HepG2 (cell line): ENCODE measurements at regions not wholly inside any gene's neighbourhood (a gene's known extent, or its start where the extent isn't known, plus 50 kb on each side); places are given as distances from the start of the nearest gene placed in this dataset.

ENCODE experiments used
- ATAC-seq: fragments of 200-7000 bp; cut with Tn5 transposase; 3 replicates; pipeline ENCODE4 v1.9.1; 2020; ENCODE audit warnings: mild to moderate bottlenecking, moderate library complexity
- BruUV-seq: library from RNA; stranded (reverse); fragments of 400-500 nt; replicated peaks from 2 replicates; lab custom pipeline; 2021; lab: Mats Ljungman, UMichigan
- CTCF ChIA-PET: fragments of 300-600 bp; formaldehyde crosslinking; extraction: SDS; loops from one replicate; lab custom pipeline; 2021; ENCODE audit warnings: low total read pairs, inconsistent platforms, low intra/inter-chr PET ratio; lab: Yijun Ruan, JAX
- POLR2A ChIA-PET: fragments of 350-600 bp; sonication (Branson Sonifier 250); formaldehyde crosslinking; loops from one replicate; lab custom pipeline; 2020; ENCODE audit warnings: antibody characterized with exemption, inconsistent platforms; lab: Yijun Ruan, JAX
- DNase-seq: peaks from one replicate; pipeline ENCODE4 v3.0.0-alpha.2; 2015; ENCODE audit warnings: low spot score
- FAIRE-seq: peaks from 3 replicates; lab custom pipeline; 2011; peaks lifted over from hg19 to GRCh38; lab: Jason Lieb, UNC
- H2AFZ ChIP-seq: one replicate; pipeline ENCODE4 v1.6.1; 2011; ENCODE audit warnings: low read length, inconsistent platforms
- H3K27ac ChIP-seq: fragments of 300-600 bp; 3 replicates; pipeline ENCODE4 v1.8.0; 2011; ENCODE audit warnings: mixed run types, mild to moderate bottlenecking, mixed read lengths, low read length, inconsistent platforms; ENCODE audit not compliant: insufficient read depth; ENCODE audit errors: extremely low read length
- H3K27me3 ChIP-seq, 2 experiments: fragments of 200-600 bp in 1 of 2; 2 replicates in 1 of 2; 3 replicates in 1 of 2; pipeline versions ENCODE4 v1.6.0 to v1.8.0; 2011; ENCODE audit warnings: low read length in 2 of 2, mild to moderate bottlenecking in 2 of 2, moderate library complexity in 2 of 2, inconsistent platforms in 1 of 2; ENCODE audit not compliant: insufficient read depth in 2 of 2, control insufficient read depth in 1 of 2
- H3K36me3 ChIP-seq, 2 experiments: fragments of 200-600 bp in 1 of 2; replicated peaks in 1 of 2; 2 replicates in 1 of 2; 3 replicates in 1 of 2; pipeline versions ENCODE4 v1.5.1 to v1.8.0; 2011; ENCODE audit warnings: low read length in 2 of 2, inconsistent platforms in 1 of 2; ENCODE audit not compliant: insufficient read depth in 2 of 2, control insufficient read depth in 1 of 2
- H3K4me1 ChIP-seq: 2 replicates; pipeline ENCODE4 v1.5.1; 2012; ENCODE audit warnings: low read length, inconsistent platforms; ENCODE audit not compliant: insufficient read depth
- H3K4me2 ChIP-seq: 2 replicates; pipeline ENCODE4 v1.6.0; 2011; ENCODE audit warnings: low read depth, low read length, inconsistent platforms
- H3K4me3 ChIP-seq, 3 experiments: fragments of 200-600 bp in 1 of 3; sonication (generic), shearing (Covaris generic) in 1 of 3; replicated peaks in 1 of 3; 2 replicates each; pipeline ENCODE4 v1.5.1; 2011 to 2016; ENCODE audit warnings: low read length in 3 of 3, inconsistent platforms in 2 of 3, low read depth in 2 of 3, mild to moderate bottlenecking in 2 of 3, control low read depth in 1 of 3, mixed read lengths in 1 of 3; ENCODE audit not compliant: insufficient read depth in 1 of 3
- H3K79me2 ChIP-seq: one replicate; pipeline ENCODE4 v1.6.1; 2011; ENCODE audit warnings: low read length, inconsistent platforms; ENCODE audit not compliant: insufficient read depth
- H3K9ac ChIP-seq: 2 replicates; pipeline ENCODE4 v1.6.0; 2011; ENCODE audit warnings: mild to moderate bottlenecking, low read depth, low read length, inconsistent platforms; ENCODE audit not compliant: insufficient read depth
- H3K9me3 ChIP-seq: 2 replicates; pipeline ENCODE4 v1.5.1; 2012; ENCODE audit warnings: mild to moderate bottlenecking, low read length
- H4K20me1 ChIP-seq: 2 replicates; pipeline ENCODE4 v1.6.0; 2011; ENCODE audit warnings: inconsistent platforms, mild to moderate bottlenecking, low read length, moderate library complexity; ENCODE audit not compliant: insufficient read depth
- E2F2 ChIP-seq: sonication (generic); formaldehyde crosslinking; IDR thresholded peaks from 2 replicates; pipeline ENCODE4 v1.4.0; 2020; ENCODE audit warnings: missing genetic modification reagents, borderline replicate concordance
- FOXK1 ChIP-seq: sonication (generic); formaldehyde crosslinking; IDR thresholded peaks from 2 replicates; pipeline ENCODE4 v1.4.0; 2020; ENCODE audit warnings: low read depth, missing genetic modification reagents, borderline replicate concordance
- HOXA3 ChIP-seq: sonication (generic); formaldehyde crosslinking; IDR thresholded peaks from 2 replicates; pipeline ENCODE4 v1.5.0; 2020; ENCODE audit warnings: missing genetic modification reagents
- MED13 ChIP-seq: sonication (generic); formaldehyde crosslinking; IDR thresholded peaks from 2 replicates; pipeline ENCODE4 v1.5.0; 2020; ENCODE audit warnings: missing genetic modification reagents
- NFIC ChIP-seq: IDR thresholded peaks from 2 replicates; pipeline ENCODE4 v1.6.1; 2012; ENCODE audit warnings: mild to moderate bottlenecking, low read length, inconsistent platforms
- ZFP36 ChIP-seq: fragments of 150-350 bp; IDR thresholded peaks from 2 replicates; pipeline ENCODE4 v1.6.1; 2018; ENCODE audit warnings: borderline replicate concordance, low read length, low read depth; ENCODE audit not compliant: partially characterized antibody
- ZNF3 ChIP-seq: IDR thresholded peaks from 2 replicates; pipeline ENCODE4 v1.7.0; 2017; ENCODE audit warnings: inconsistent platforms
- ZNF510 ChIP-seq: sonication (generic); formaldehyde crosslinking; IDR thresholded peaks from 2 replicates; pipeline ENCODE4 v1.4.0; 2020; ENCODE audit warnings: low read depth, mild to moderate bottlenecking, missing genetic modification reagents
- ZNF713 ChIP-seq: sonication (generic); formaldehyde crosslinking; IDR thresholded peaks from 2 replicates; pipeline ENCODE4 v1.4.0; 2020; ENCODE audit warnings: mild to moderate bottlenecking, missing genetic modification reagents
- WGBS: methylation state at CpG from one replicate; pipeline ENCODE4 v1.1.6; 2017; ENCODE audit warnings: low lambda C conversion rate; 5-methylcytosine and 5-hydroxymethylcytosine counted together
- in situ Hi-C: cut with HindIII; loops from 2 replicates; pipeline ENCODE4 v1.10.0; 2017; ENCODE audit warnings: low pct_unique_long_range_greater_than_20kb; ENCODE audit not compliant: extremely low pct_ligation_motif_present
- intact Hi-C: fragments of 100-400 bp; cut with micrococcal nuclease; formaldehyde crosslinking; loops from one replicate; pipeline ENCODE4 v1.10.0; 2022; ENCODE audit not compliant: unreplicated experiment
- TF ChIP-seq, protein P1 (sequence below): sonication (generic); formaldehyde crosslinking; IDR thresholded peaks from 2 replicates; pipeline ENCODE4 v1.5.0; 2020; ENCODE audit warnings: missing genetic modification reagents
- TF ChIP-seq, protein P2 (sequence below): sonication (generic); formaldehyde crosslinking; IDR thresholded peaks from 2 replicates; pipeline ENCODE4 v1.9.0; 2021; ENCODE audit warnings: mild to moderate bottlenecking, missing genetic modification reagents

GRCh38 chr6:61210549-61210948, 1075.5 kb downstream of the KHDRBS2 start:
- ChIA-PET CTCF (no interaction called here), POLR2A (no interaction called here)
- in situ Hi-C loops: no loop called here
- no peaks in the 10 kb centered on the region for H3K27me3 ChIP-seq
- FAIRE-seq (no peak), ATAC-seq (no peak), DNase-seq (no peak)
- no peak overlapping the region for H2AFZ ChIP-seq
- intact Hi-C loops: no loop called here
- no TSS peak for BruUV-seq
- no peaks in the 10 kb centered on the region for H3K79me2 ChIP-seq
- H3K27ac ChIP-seq: no peak overlapping the region
- H3K9me3 ChIP-seq: peaks cover 77% of the 10 kb centered on the region
- no peak overlapping the region for H3K4me3 ChIP-seq
- H3K36me3 ChIP-seq: no peaks in the 10 kb centered on the region
- 0% methylated on average over 1 of the region's 1 CpG for WGBS
- H3K9ac ChIP-seq: no peak overlapping the region
- H3K4me2 ChIP-seq: no peak overlapping the region
- H3K4me1 ChIP-seq: no peaks in the 10 kb centered on the region
- no peaks in the 10 kb centered on the region for H4K20me1 ChIP-seq
- no peak for TF ChIP-seq NFIC
- TF ChIP-seq ZFP36: peak; percentile 73
- no peak for TF ChIP-seq MED13 (CRISPR knock-in tag)
- TF ChIP-seq, protein P1, sequence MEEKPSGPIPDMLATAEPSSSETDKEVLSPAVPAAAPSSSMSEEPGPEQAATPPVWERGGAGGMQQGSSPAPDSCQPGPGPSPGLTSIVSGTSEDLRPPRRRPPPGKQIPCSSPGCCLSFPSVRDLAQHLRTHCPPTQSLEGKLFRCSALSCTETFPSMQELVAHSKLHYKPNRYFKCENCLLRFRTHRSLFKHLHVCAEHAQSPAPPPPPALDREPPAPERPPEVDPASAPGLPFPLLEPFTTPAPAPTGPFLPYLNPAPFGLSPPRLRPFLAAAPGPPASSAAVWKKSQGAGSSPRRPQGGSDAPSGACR (CRISPR knock-in tag): no peak

DNA sequence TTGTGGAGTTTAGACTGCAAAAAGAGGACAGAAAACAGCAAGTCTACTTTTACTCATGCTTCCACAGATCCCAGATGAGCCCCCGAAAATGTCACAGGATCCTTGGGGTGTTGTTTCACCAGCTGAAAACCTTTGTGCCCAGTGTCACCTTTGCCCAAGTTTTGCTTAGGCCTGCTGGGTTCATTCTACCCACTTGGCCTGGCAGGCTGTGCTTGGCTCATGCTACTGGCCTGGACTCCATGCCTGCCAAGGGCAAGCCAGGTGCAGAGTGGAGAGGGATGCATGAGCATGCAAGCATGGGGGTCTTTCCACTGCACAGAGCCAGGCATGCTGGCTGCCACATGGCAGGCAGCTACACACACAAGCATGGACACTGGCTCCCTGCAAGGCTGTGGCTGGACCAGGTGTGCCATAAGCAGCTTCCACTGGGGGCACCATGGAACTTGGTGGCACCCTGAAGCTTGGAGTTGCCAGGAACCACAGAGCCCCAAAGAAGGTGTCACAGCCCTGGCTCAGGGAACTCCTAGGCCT, 1082.0 kb downstream of the KHDRBS2 start:
- no peak for DNase-seq
- Histone ChIP-seq H4K20me1 (no peaks in the 10 kb centered on the region), H3K27me3 (no peaks in the 10 kb centered on the region), H3K4me2 (no peak overlapping the region), H3K9me3 (peaks cover 85% of the 10 kb centered on the region), H3K79me2 (no peaks in the 10 kb centered on the region), H3K27ac (no peak overlapping the region), H3K4me3 (no peak overlapping the region), H2AFZ (no peak overlapping the region), H3K36me3 (no peaks in the 10 kb centered on the region), H3K9ac (no peak overlapping the region), H3K4me1 (no peaks in the 10 kb centered on the region)
- ATAC-seq: no peak
- in situ Hi-C loops: no loop called here
- BruUV-seq: no TSS peak
- FAIRE-seq: no peak
- WGBS: 0% methylated on average over 1 of the region's 1 CpG
- ChIA-PET POLR2A (no interaction called here), CTCF (no interaction called here)
- intact Hi-C loops: no loop called here
- TF ChIP-seq ZNF510: no peak
- TF ChIP-seq E2F2: no peak
- TF ChIP-seq ZNF3 (CRISPR knock-in tag): no peak
- TF ChIP-seq, protein P2, sequence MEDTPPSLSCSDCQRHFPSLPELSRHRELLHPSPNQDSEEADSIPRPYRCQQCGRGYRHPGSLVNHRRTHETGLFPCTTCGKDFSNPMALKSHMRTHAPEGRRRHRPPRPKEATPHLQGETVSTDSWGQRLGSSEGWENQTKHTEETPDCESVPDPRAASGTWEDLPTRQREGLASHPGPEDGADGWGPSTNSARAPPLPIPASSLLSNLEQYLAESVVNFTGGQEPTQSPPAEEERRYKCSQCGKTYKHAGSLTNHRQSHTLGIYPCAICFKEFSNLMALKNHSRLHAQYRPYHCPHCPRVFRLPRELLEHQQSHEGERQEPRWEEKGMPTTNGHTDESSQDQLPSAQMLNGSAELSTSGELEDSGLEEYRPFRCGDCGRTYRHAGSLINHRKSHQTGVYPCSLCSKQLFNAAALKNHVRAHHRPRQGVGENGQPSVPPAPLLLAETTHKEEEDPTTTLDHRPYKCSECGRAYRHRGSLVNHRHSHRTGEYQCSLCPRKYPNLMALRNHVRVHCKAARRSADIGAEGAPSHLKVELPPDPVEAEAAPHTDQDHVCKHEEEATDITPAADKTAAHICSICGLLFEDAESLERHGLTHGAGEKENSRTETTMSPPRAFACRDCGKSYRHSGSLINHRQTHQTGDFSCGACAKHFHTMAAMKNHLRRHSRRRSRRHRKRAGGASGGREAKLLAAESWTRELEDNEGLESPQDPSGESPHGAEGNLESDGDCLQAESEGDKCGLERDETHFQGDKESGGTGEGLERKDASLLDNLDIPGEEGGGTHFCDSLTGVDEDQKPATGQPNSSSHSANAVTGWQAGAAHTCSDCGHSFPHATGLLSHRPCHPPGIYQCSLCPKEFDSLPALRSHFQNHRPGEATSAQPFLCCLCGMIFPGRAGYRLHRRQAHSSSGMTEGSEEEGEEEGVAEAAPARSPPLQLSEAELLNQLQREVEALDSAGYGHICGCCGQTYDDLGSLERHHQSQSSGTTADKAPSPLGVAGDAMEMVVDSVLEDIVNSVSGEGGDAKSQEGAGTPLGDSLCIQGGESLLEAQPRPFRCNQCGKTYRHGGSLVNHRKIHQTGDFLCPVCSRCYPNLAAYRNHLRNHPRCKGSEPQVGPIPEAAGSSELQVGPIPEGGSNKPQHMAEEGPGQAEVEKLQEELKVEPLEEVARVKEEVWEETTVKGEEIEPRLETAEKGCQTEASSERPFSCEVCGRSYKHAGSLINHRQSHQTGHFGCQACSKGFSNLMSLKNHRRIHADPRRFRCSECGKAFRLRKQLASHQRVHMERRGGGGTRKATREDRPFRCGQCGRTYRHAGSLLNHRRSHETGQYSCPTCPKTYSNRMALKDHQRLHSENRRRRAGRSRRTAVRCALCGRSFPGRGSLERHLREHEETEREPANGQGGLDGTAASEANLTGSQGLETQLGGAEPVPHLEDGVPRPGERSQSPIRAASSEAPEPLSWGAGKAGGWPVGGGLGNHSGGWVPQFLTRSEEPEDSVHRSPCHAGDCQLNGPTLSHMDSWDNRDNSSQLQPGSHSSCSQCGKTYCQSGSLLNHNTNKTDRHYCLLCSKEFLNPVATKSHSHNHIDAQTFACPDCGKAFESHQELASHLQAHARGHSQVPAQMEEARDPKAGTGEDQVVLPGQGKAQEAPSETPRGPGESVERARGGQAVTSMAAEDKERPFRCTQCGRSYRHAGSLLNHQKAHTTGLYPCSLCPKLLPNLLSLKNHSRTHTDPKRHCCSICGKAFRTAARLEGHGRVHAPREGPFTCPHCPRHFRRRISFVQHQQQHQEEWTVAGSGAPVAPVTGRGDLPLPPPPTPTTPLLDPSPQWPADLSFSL (CRISPR knock-in tag): no peak
- no peak for TF ChIP-seq FOXK1 (CRISPR knock-in tag)
- no peak for TF ChIP-seq HOXA3 (CRISPR knock-in tag)
- TF ChIP-seq ZNF713 (CRISPR knock-in tag): no peak
